H1 (cell line): ENCODE measurements at regions not wholly inside any gene's neighbourhood (a gene's known extent, or its start where the extent isn't known, plus 50 kb on each side); places are given as distances from the start of the nearest gene placed in this dataset.

Experiments
- CTCF ChIA-PET: fragments of 300-600 bp; sonication (Branson Sonifier 250); formaldehyde crosslinking; loops from one replicate; lab custom pipeline; 2021; ENCODE audit not compliant: partially characterized antibody; lab: Charles Lee
- POLR2A ChIA-PET: fragments of 300-600 bp; sonication (Branson Sonifier 250); formaldehyde crosslinking; loops from one replicate; lab custom pipeline; 2021; ENCODE audit warnings: inconsistent platforms; ENCODE audit not compliant: partially characterized antibody; lab: Charles Lee
- DNase-seq, 2 experiments: peaks; one replicate each; pipeline versions ENCODE4 v3.0.0 to v3.0.0-alpha.2; 2010 to 2022; ENCODE audit warnings: low spot score in 2 of 2, low read depth in 1 of 2, mixed read lengths in 1 of 2
- FAIRE-seq: peaks from 2 replicates; lab custom pipeline; 2011; peaks lifted over from hg19 to GRCh38; lab: Jason Lieb, UNC
- H2AFZ ChIP-seq: 2 replicates; pipeline ENCODE4 v1.8.1; 2012; ENCODE audit warnings: low read length, inconsistent platforms
- H2AK5ac ChIP-seq: 2 replicates; pipeline ENCODE4 v1.6.1; 2013; ENCODE audit warnings: low read depth, low read length
- H2BK120ac ChIP-seq: replicated peaks from 2 replicates; pipeline ENCODE3; 2013; ENCODE audit warnings: low read depth, low read length, inconsistent platforms
- H2BK12ac ChIP-seq: 2 replicates; pipeline ENCODE4 v1.6.1; 2013; ENCODE audit warnings: low read depth, low read length
- H2BK15ac ChIP-seq: 2 replicates; pipeline ENCODE4 v1.6.1; 2013; ENCODE audit warnings: low read length
- H2BK20ac ChIP-seq: 2 replicates; pipeline ENCODE4 v1.6.1; 2013; ENCODE audit warnings: low read length
- H2BK5ac ChIP-seq: 2 replicates; pipeline ENCODE4 v1.6.1; 2013; ENCODE audit warnings: low read depth, low read length
- H3K14ac ChIP-seq: 2 replicates; pipeline ENCODE4 v1.6.1; 2013; ENCODE audit warnings: inconsistent platforms; ENCODE audit not compliant: insufficient read length
- H3K18ac ChIP-seq: 2 replicates; pipeline ENCODE4 v1.6.1; 2013; ENCODE audit warnings: low read length; ENCODE audit errors: extremely low read depth
- H3K23ac ChIP-seq: 2 replicates; pipeline ENCODE4 v1.6.1; 2013; ENCODE audit warnings: inconsistent platforms; ENCODE audit not compliant: insufficient read length
- H3K23me2 ChIP-seq: 2 replicates; pipeline ENCODE4 v1.6.1; 2013; ENCODE audit warnings: low read depth, low read length
- H3K27ac ChIP-seq: 2 replicates; pipeline ENCODE4 v1.6.1; 2011; ENCODE audit warnings: low read depth, low read length, inconsistent platforms
- H3K27me3 ChIP-seq, 4 experiments: replicated peaks in 1 of 4; 1 replicate in 1 of 4; 2 replicates in 3 of 4; pipeline versions ENCODE4 v1.6.1 to v1.8.1; 2011 to 2013; ENCODE audit warnings: low read length in 3 of 4, mild to moderate bottlenecking in 3 of 4, inconsistent platforms in 2 of 4, mixed read lengths in 2 of 4, moderate library complexity in 1 of 4; ENCODE audit not compliant: control insufficient read depth in 3 of 4, insufficient read depth in 3 of 4; ENCODE audit errors: extremely low read depth in 1 of 4
- H3K36me3 ChIP-seq, 4 experiments: 2 replicates each; pipeline versions ENCODE4 v1.6.1 to v1.8.1; 2011 to 2013; ENCODE audit warnings: mild to moderate bottlenecking in 4 of 4, low read length in 3 of 4, moderate library complexity in 2 of 4, control low read depth in 1 of 4, inconsistent platforms in 1 of 4; ENCODE audit not compliant: insufficient read depth in 4 of 4, control insufficient read depth in 2 of 4
- H3K4ac ChIP-seq: replicated peaks from 2 replicates; pipeline ENCODE3; 2013; ENCODE audit warnings: low read length, low read depth, mixed read lengths, inconsistent platforms; ENCODE audit not compliant: insufficient read length
- H3K4me1 ChIP-seq, 4 experiments: replicated peaks in 1 of 4; 1 replicate in 1 of 4; 2 replicates in 3 of 4; pipeline versions ENCODE4 v1.6.1 to v1.8.1; 2011 to 2013; ENCODE audit warnings: low read length in 3 of 4, inconsistent platforms in 2 of 4, mixed read lengths in 1 of 4; ENCODE audit not compliant: insufficient read depth in 4 of 4, control insufficient read depth in 3 of 4
- H3K4me2 ChIP-seq, 2 experiments: 2 replicates each; pipeline versions ENCODE4 v1.6.1 to v1.8.1; 2011 to 2013; ENCODE audit warnings: low read depth in 2 of 2, low read length in 2 of 2, control low read depth in 1 of 2, inconsistent platforms in 1 of 2, mild to moderate bottlenecking in 1 of 2; ENCODE audit not compliant: insufficient read depth in 1 of 2
- H3K4me3 ChIP-seq, 4 experiments: fragments of 200-600, 300-600 bp in 1 of 4; sonication (generic), shearing (Covaris generic), sonication (Bioruptor Twin) in 1 of 4; 2 replicates each; pipeline versions ENCODE4 v1.5.1 to v1.8.1; 2011 to 2016; ENCODE audit warnings: low read length in 4 of 4, low read depth in 3 of 4, control low read depth in 2 of 4, inconsistent platforms in 2 of 4, mild to moderate bottlenecking in 2 of 4, mixed read lengths in 1 of 4, moderate library complexity in 1 of 4; ENCODE audit not compliant: insufficient read depth in 2 of 4; ENCODE audit errors: extremely low read depth in 1 of 4
- H3K56ac ChIP-seq: replicated peaks from 2 replicates; pipeline ENCODE3; 2013; ENCODE audit warnings: low read depth, mild to moderate bottlenecking, mixed read lengths, low read length, inconsistent platforms; ENCODE audit not compliant: insufficient read length
- H3K79me1 ChIP-seq: 2 replicates; pipeline ENCODE4 v1.6.1; 2013; ENCODE audit warnings: low read depth, low read length, control low read depth
- H3K79me2 ChIP-seq, 2 experiments: 2 replicates each; pipeline versions ENCODE4 v1.6.1 to v1.8.1; 2012 to 2013; ENCODE audit warnings: low read length in 2 of 2, mild to moderate bottlenecking in 2 of 2, inconsistent platforms in 1 of 2; ENCODE audit not compliant: insufficient read depth in 2 of 2, control insufficient read depth in 1 of 2
- H3K9ac ChIP-seq, 4 experiments: replicated peaks in 1 of 4; 1 replicate in 1 of 4; 2 replicates in 3 of 4; pipeline versions ENCODE4 v1.6.1 to v1.8.1; 2011 to 2013; ENCODE audit warnings: low read depth in 3 of 4, low read length in 3 of 4, control low read depth in 2 of 4, mild to moderate bottlenecking in 2 of 4, moderate library complexity in 2 of 4, inconsistent platforms in 1 of 4; ENCODE audit errors: extremely low read depth in 1 of 4
- H3K9me3 ChIP-seq, 2 experiments: 2 replicates each; pipeline versions ENCODE4 v1.6.1 to v1.8.1; 2012 to 2013; ENCODE audit warnings: mild to moderate bottlenecking in 2 of 2, moderate library complexity in 2 of 2, control low read depth in 1 of 2, inconsistent platforms in 1 of 2, low read depth in 1 of 2, low read length in 1 of 2, mixed read lengths in 1 of 2; ENCODE audit not compliant: insufficient read depth in 2 of 2
- H4K20me1 ChIP-seq, 2 experiments: replicated peaks in 1 of 2; 2 replicates each; pipeline versions ENCODE3 to v1.8.1; 2011 to 2013; ENCODE audit warnings: inconsistent platforms in 2 of 2, low read length in 2 of 2, mild to moderate bottlenecking in 1 of 2; ENCODE audit not compliant: insufficient read depth in 2 of 2, control insufficient read depth in 1 of 2
- H4K5ac ChIP-seq: 2 replicates; pipeline ENCODE4 v1.6.1; 2013; ENCODE audit warnings: low read length, low read depth, mixed read lengths, inconsistent platforms; ENCODE audit not compliant: insufficient read length
- H4K8ac ChIP-seq: 2 replicates; pipeline ENCODE4 v1.8.0; 2013; ENCODE audit warnings: mild to moderate bottlenecking, moderate library complexity, low read length, inconsistent platforms; ENCODE audit not compliant: insufficient read depth; ENCODE audit errors: extremely low read depth
- H4K91ac ChIP-seq: replicated peaks from 2 replicates; pipeline ENCODE3; 2013; ENCODE audit warnings: low read length, mixed read lengths, inconsistent platforms; ENCODE audit not compliant: insufficient read length
- BCL11A ChIP-seq, 2 experiments: IDR thresholded peaks; one replicate each; pipeline ENCODE4 v1.6.1; 2011; ENCODE audit warnings: low read depth in 2 of 2, low read length in 2 of 2, mild to moderate bottlenecking in 2 of 2
- CBX5 ChIP-seq: fragments of 300-800, 300-1000 bp; sonication (generic); IDR thresholded peaks from 2 replicates; pipeline ENCODE4 v1.7.1; 2016; ENCODE audit warnings: antibody characterized with exemption, low read length, low read depth
- CTCF ChIP-seq, 3 experiments: IDR thresholded peaks; 1 replicate in 2 of 3; 2 replicates in 1 of 3; pipeline versions ENCODE4 v1.5.1 to v1.6.1; 2011; ENCODE audit warnings: low read length in 3 of 3, mild to moderate bottlenecking in 3 of 3, inconsistent platforms in 2 of 3, low read depth in 1 of 3, moderate library complexity in 1 of 3; ENCODE audit not compliant: insufficient read depth in 1 of 3; ENCODE audit errors: control extremely low read depth in 1 of 3
- EZH2 ChIP-seq: fragments of 200-600 bp; sonication (generic); IDR thresholded peaks from 2 replicates; pipeline ENCODE4 v1.7.1; 2012; ENCODE audit warnings: low read depth, mild to moderate bottlenecking, moderate library complexity, low read length, inconsistent platforms; ENCODE audit not compliant: severe bottlenecking
- JUND ChIP-seq: IDR thresholded peaks from 2 replicates; pipeline ENCODE4 v1.6.1; 2011; ENCODE audit warnings: mild to moderate bottlenecking, improper control_type of control experiment, low read length
- RAD21 ChIP-seq, 2 experiments: IDR thresholded peaks in 1 of 2; conservative IDR thresholded peaks in 1 of 2; 2 replicates each; pipeline ENCODE4 v1.6.1; 2011; ENCODE audit warnings: low read depth in 2 of 2, low read length in 2 of 2, improper control_type of control experiment in 1 of 2, inconsistent platforms in 1 of 2, mild to moderate bottlenecking in 1 of 2, moderate library complexity in 1 of 2
- RBBP5 ChIP-seq: IDR thresholded peaks from 2 replicates; pipeline ENCODE4 v1.7.1; 2012; ENCODE audit warnings: low read depth, mild to moderate bottlenecking, inconsistent platforms, low read length, moderate library complexity, borderline replicate concordance
- SP1 ChIP-seq: IDR thresholded peaks from 2 replicates; pipeline ENCODE4 v1.6.1; 2011; ENCODE audit warnings: low read depth, low read length
- ZNF274 ChIP-seq: IDR thresholded peaks from 2 replicates; pipeline ENCODE4 v1.7.0; 2012; ENCODE audit warnings: low read length, borderline replicate concordance; ENCODE audit errors: extremely low read depth

- Histone ChIP-seq H2AFZ (no peak overlapping the region), H3K27ac (no peak overlapping the region), H3K4me2 (no peak overlapping the region), H3K9ac (no peak overlapping the region), H4K91ac (no peak overlapping the region), H2BK5ac (no peak overlapping the region), H2BK15ac (no peak overlapping the region), H3K23ac (no peak overlapping the region), H3K18ac (no peak overlapping the region), H4K8ac (no peak overlapping the region), H3K23me2 (no peaks in the 10 kb centered on the region), H3K4me3 (no peak overlapping the region), H3K4me1 (no peaks in the 10 kb centered on the region), H2BK12ac (no peak overlapping the region), H3K79me1 (no peaks in the 10 kb centered on the region), H3K27me3 (no peaks in the 10 kb centered on the region), H3K9me3 (peaks cover 4 to 8% of the 10 kb centered on the region in 2 experiments; a peak in 1 of 4 replicates), H2BK20ac (no peak overlapping the region), H3K79me2 (no peaks in the 10 kb centered on the region), H4K5ac (no peak overlapping the region), H3K4ac (no peak overlapping the region), H2BK120ac (no peak overlapping the region), H3K56ac (no peak overlapping the region), H3K14ac (no peak overlapping the region), H4K20me1 (no peaks in the 10 kb centered on the region), H2AK5ac (no peak overlapping the region), H3K36me3 (no peaks in the 10 kb centered on the region)
- no peak for DNase-seq
- CTCF ChIA-PET, result interaction anchor here (0.6 to 1.9 kb wide), 11 partner anchors 9 to 260 kb away, joined by 3 to 13 read pairs (median 3); no protein-coding TSS in a partner anchor
- FAIRE-seq, result no peak
- TF ChIP-seq CTCF (IDR thresholded peaks at IDR 0.05; ENCODE audit: control extremely low read depth in 1 of 3, insufficient read depth in 1 of 3, low read depth in 1 of 3, low read length in 3 of 3) (peak in 1 of 3 experiments; percentile 48; a peak in 1 of 4 replicates), BCL11A (IDR thresholded peaks at IDR 0.05; ENCODE audit: low read depth in 2 of 2, low read length in 2 of 2) (no peak), EZH2 (no peak), JUND (no peak), CBX5 (no peak), ZNF274 (no peak), SP1 (no peak), RAD21 (IDR thresholded peaks at IDR 0.05 in 1 of 2, conservative IDR thresholded peaks at IDR 0.05 in 1 of 2; ENCODE audit: low read depth in 2 of 2, low read length in 2 of 2) (peak; percentile 55 to 64), RBBP5 (no peak)
- POLR2A ChIA-PET, result no interaction called here
Observed at GRCh38 chr2:220053919-220054318, 426.5 kb downstream of the SLC4A3 start.
